ENCODE measurements at regions not wholly inside any gene's neighbourhood (a gene's known extent, or its start where the extent isn't known, plus 50 kb on each side); places are given as distances from the start of the nearest gene placed in this dataset.
"Not testable (repeated sequence)": the region's sequence is repeated elsewhere in the genome, so short reads cannot be mapped to it uniquely, and the experiment has no call there.

- no peak overlapping the region for H3K4me3 ChIP-seq (ENCODE audit: insufficient read depth, low read depth, low read length, poor library complexity, severe bottlenecking)
- H3K36me3 ChIP-seq (ENCODE audit: control insufficient read depth, insufficient read depth, low read length), result no peaks in the 10 kb centered on the region
- H3K9me3 ChIP-seq (ENCODE audit: control insufficient read depth, low read length), result no peaks in the 10 kb centered on the region
- no peaks in the 10 kb centered on the region for H3K27me3 ChIP-seq (replicated peaks; ENCODE audit: control insufficient read depth, insufficient read depth, low read length, poor library complexity, severe bottlenecking)
- no peak overlapping the region for H3K27ac ChIP-seq (ENCODE audit: insufficient read depth, low read length, poor library complexity, severe bottlenecking)
- DNase-seq, result no peak
- H3K4me1 ChIP-seq (ENCODE audit: control insufficient read depth, insufficient read depth, low read length, poor library complexity, severe bottlenecking), result no peaks in the 10 kb centered on the region
These were observed 50.0 kb upstream of the EMX2 start for GRCh38 chr10:117492504-117492903.

DNA sequence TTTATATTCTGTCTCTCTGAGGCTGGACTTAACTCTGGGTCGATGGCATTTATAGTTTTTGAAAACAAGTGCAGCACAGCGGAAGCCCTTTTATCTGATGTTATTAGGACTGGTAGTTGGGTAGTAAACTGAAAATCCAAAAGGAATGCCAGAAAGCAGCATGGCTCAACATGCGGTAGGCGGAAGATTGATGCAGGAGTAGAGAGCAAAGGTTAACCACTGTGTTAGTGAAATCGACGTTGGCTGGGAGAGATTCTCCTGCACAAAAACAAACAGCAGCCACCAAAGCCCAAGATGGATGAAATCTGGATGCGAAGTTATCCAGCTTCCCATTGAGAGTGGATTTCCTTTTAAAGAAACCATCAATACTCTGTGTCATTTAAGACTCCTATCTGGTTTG, 54.5 kb upstream of the EMX2 start:
- Histone ChIP-seq H3K27me3 (replicated peaks; ENCODE audit: control insufficient read depth, insufficient read depth, low read length, poor library complexity, severe bottlenecking) (no peaks in the 10 kb centered on the region), H3K4me1 (ENCODE audit: control insufficient read depth, insufficient read depth, low read length, poor library complexity, severe bottlenecking) (no peaks in the 10 kb centered on the region), H3K36me3 (ENCODE audit: control insufficient read depth, insufficient read depth, low read length) (no peaks in the 10 kb centered on the region), H3K4me3 (ENCODE audit: insufficient read depth, low read depth, low read length, poor library complexity, severe bottlenecking) (no peak overlapping the region), H3K27ac (ENCODE audit: insufficient read depth, low read length, poor library complexity, severe bottlenecking) (no peak overlapping the region), H3K9me3 (ENCODE audit: control insufficient read depth, low read length) (no peaks in the 10 kb centered on the region)
- DNase-seq, result no peak

DNA sequence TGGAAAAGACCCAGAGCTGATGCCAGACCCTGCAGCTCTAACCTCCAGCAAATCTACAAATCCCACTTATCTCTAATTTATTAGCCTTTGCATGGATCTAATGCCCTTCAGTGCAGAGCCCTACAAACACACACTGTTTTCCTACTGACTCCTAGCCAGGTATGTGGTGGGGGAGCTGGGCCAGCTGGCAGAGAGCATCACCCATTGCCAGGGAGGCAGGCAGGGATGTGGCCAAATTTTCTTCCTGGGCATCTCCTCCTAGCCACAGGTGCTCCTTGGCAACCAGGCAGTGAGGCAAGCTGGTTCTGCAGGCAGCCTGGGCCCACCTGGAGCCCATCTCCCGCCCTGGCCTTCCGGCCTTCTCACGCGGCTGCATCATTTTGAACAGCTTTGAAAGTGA, 55.9 kb upstream of the EMX2 start:
- H3K27ac ChIP-seq (ENCODE audit: insufficient read depth, low read length, poor library complexity, severe bottlenecking), result no peak overlapping the region
- no peaks in the 10 kb centered on the region for H3K9me3 ChIP-seq (ENCODE audit: control insufficient read depth, low read length)
- DNase-seq, result no peak
- no peak overlapping the region for H3K4me3 ChIP-seq (ENCODE audit: insufficient read depth, low read depth, low read length, poor library complexity, severe bottlenecking)
- no peaks in the 10 kb centered on the region for H3K4me1 ChIP-seq (ENCODE audit: control insufficient read depth, insufficient read depth, low read length, poor library complexity, severe bottlenecking)
- no peaks in the 10 kb centered on the region for H3K36me3 ChIP-seq (ENCODE audit: control insufficient read depth, insufficient read depth, low read length)
- no peaks in the 10 kb centered on the region for H3K27me3 ChIP-seq (replicated peaks; ENCODE audit: control insufficient read depth, insufficient read depth, low read length, poor library complexity, severe bottlenecking)

- no peak for DNase-seq
- H3K9me3 ChIP-seq (ENCODE audit: control insufficient read depth, low read length), result no peaks in the 10 kb centered on the region
- H3K4me1 ChIP-seq (ENCODE audit: control insufficient read depth, insufficient read depth, low read length, poor library complexity, severe bottlenecking), result no peaks in the 10 kb centered on the region
- H3K27me3 ChIP-seq (replicated peaks; ENCODE audit: control insufficient read depth, insufficient read depth, low read length, poor library complexity, severe bottlenecking), result no peaks in the 10 kb centered on the region
- no peak overlapping the region for H3K4me3 ChIP-seq (ENCODE audit: insufficient read depth, low read depth, low read length, poor library complexity, severe bottlenecking)
- no peak overlapping the region for H3K27ac ChIP-seq (ENCODE audit: insufficient read depth, low read length, poor library complexity, severe bottlenecking)
- H3K36me3 ChIP-seq (ENCODE audit: control insufficient read depth, insufficient read depth, low read length), result no peaks in the 10 kb centered on the region
These were observed 59.4 kb upstream of the EMX2 start for GRCh38 chr10:117483056-117483590.

DNA sequence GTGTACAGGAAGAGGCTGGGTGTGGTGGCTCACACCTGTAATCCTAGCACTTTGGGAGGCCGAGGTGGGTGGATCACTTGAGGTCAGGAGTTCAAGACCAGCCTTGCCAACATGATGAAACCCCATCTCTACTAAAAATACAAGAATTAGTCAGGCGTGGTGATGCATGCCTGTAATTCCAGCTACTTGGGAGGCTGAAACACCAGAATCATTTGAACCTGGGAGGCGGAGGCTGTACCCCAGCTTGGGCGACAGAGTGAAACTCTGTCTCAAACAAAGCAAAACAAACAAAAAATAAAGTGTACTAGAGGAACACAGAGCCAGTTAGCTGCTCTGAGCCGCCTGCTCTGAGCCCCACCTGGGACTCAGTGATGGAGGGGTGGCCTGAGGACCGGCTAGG, 61.5 kb upstream of the EMX2 start:
- H3K4me3 ChIP-seq (ENCODE audit: insufficient read depth, low read depth, low read length, poor library complexity, severe bottlenecking); H3K27me3 ChIP-seq (replicated peaks; ENCODE audit: control insufficient read depth, insufficient read depth, low read length, poor library complexity, severe bottlenecking); H3K4me1 ChIP-seq (ENCODE audit: control insufficient read depth, insufficient read depth, low read length, poor library complexity, severe bottlenecking); H3K36me3 ChIP-seq (ENCODE audit: control insufficient read depth, insufficient read depth, low read length); H3K27ac ChIP-seq (ENCODE audit: insufficient read depth, low read length, poor library complexity, severe bottlenecking); H3K9me3 ChIP-seq (ENCODE audit: control insufficient read depth, low read length); DNase-seq: not testable (repeated sequence)

- no peaks in the 10 kb centered on the region for H3K36me3 ChIP-seq (ENCODE audit: control insufficient read depth, insufficient read depth, low read length)
- no peaks in the 10 kb centered on the region for H3K27me3 ChIP-seq (replicated peaks; ENCODE audit: control insufficient read depth, insufficient read depth, low read length, poor library complexity, severe bottlenecking)
- H3K27ac ChIP-seq (ENCODE audit: insufficient read depth, low read length, poor library complexity, severe bottlenecking), result no peak overlapping the region
- H3K4me1 ChIP-seq (ENCODE audit: control insufficient read depth, insufficient read depth, low read length, poor library complexity, severe bottlenecking), result no peaks in the 10 kb centered on the region
- no peak overlapping the region for H3K4me3 ChIP-seq (ENCODE audit: insufficient read depth, low read depth, low read length, poor library complexity, severe bottlenecking)
- no peak for DNase-seq
- H3K9me3 ChIP-seq (ENCODE audit: control insufficient read depth, low read length), result no peaks in the 10 kb centered on the region
These were observed 62.4 kb upstream of the EMX2 start for GRCh38 chr10:117480097-117480496.

- Histone ChIP-seq H3K4me3 (ENCODE audit: insufficient read depth, low read depth, low read length, poor library complexity, severe bottlenecking) (no peak overlapping the region), H3K27me3 (replicated peaks; ENCODE audit: control insufficient read depth, insufficient read depth, low read length, poor library complexity, severe bottlenecking) (no peaks in the 10 kb centered on the region), H3K27ac (ENCODE audit: insufficient read depth, low read length, poor library complexity, severe bottlenecking) (no peak overlapping the region), H3K9me3 (ENCODE audit: control insufficient read depth, low read length) (no peaks in the 10 kb centered on the region), H3K4me1 (ENCODE audit: control insufficient read depth, insufficient read depth, low read length, poor library complexity, severe bottlenecking) (no peaks in the 10 kb centered on the region), H3K36me3 (ENCODE audit: control insufficient read depth, insufficient read depth, low read length) (no peaks in the 10 kb centered on the region)
- DNase-seq, result no peak
These were observed 64.4 kb upstream of the EMX2 start for GRCh38 chr10:117477961-117478670.

GRCh38 chr10:117477211-117477947, 65.2 kb upstream of the EMX2 start:
- no peaks in the 10 kb centered on the region for H3K9me3 ChIP-seq (ENCODE audit: control insufficient read depth, low read length)
- no peaks in the 10 kb centered on the region for H3K4me1 ChIP-seq (ENCODE audit: control insufficient read depth, insufficient read depth, low read length, poor library complexity, severe bottlenecking)
- H3K36me3 ChIP-seq (ENCODE audit: control insufficient read depth, insufficient read depth, low read length), result no peaks in the 10 kb centered on the region
- no peak for DNase-seq
- no peak overlapping the region for H3K27ac ChIP-seq (ENCODE audit: insufficient read depth, low read length, poor library complexity, severe bottlenecking)
- no peak overlapping the region for H3K4me3 ChIP-seq (ENCODE audit: insufficient read depth, low read depth, low read length, poor library complexity, severe bottlenecking)
- H3K27me3 ChIP-seq (replicated peaks; ENCODE audit: control insufficient read depth, insufficient read depth, low read length, poor library complexity, severe bottlenecking), result no peaks in the 10 kb centered on the region

- Histone ChIP-seq H3K27ac (ENCODE audit: insufficient read depth, low read length, poor library complexity, severe bottlenecking) (no peak overlapping the region), H3K27me3 (replicated peaks; ENCODE audit: control insufficient read depth, insufficient read depth, low read length, poor library complexity, severe bottlenecking) (no peaks in the 10 kb centered on the region), H3K36me3 (ENCODE audit: control insufficient read depth, insufficient read depth, low read length) (no peaks in the 10 kb centered on the region), H3K4me3 (ENCODE audit: insufficient read depth, low read depth, low read length, poor library complexity, severe bottlenecking) (no peak overlapping the region), H3K9me3 (ENCODE audit: control insufficient read depth, low read length) (no peaks in the 10 kb centered on the region), H3K4me1 (ENCODE audit: control insufficient read depth, insufficient read depth, low read length, poor library complexity, severe bottlenecking) (no peaks in the 10 kb centered on the region)
- DNase-seq, result no peak
These were observed 65.8 kb upstream of the EMX2 start for GRCh38 chr10:117476716-117477115.

- Histone ChIP-seq H3K9me3 (ENCODE audit: control insufficient read depth, low read length) (no peaks in the 10 kb centered on the region), H3K27me3 (replicated peaks; ENCODE audit: control insufficient read depth, insufficient read depth, low read length, poor library complexity, severe bottlenecking) (no peaks in the 10 kb centered on the region), H3K4me3 (ENCODE audit: insufficient read depth, low read depth, low read length, poor library complexity, severe bottlenecking) (no peak overlapping the region), H3K4me1 (ENCODE audit: control insufficient read depth, insufficient read depth, low read length, poor library complexity, severe bottlenecking) (no peaks in the 10 kb centered on the region), H3K27ac (ENCODE audit: insufficient read depth, low read length, poor library complexity, severe bottlenecking) (no peak overlapping the region), H3K36me3 (ENCODE audit: control insufficient read depth, insufficient read depth, low read length) (no peaks in the 10 kb centered on the region)
- DNase-seq, result no peak
These were observed 66.3 kb upstream of the EMX2 start for GRCh38 chr10:117476281-117476680.
